ENCODE measurements at regions not wholly inside any gene's neighbourhood (a gene's known extent, or its start where the extent isn't known, plus 50 kb on each side); places are given as distances from the start of the nearest gene placed in this dataset.
"Not testable (repeated sequence)": the region's sequence is repeated elsewhere in the genome, so short reads cannot be mapped to it uniquely, and the experiment has no call there.

- in situ Hi-C loops (cut with MboI; ENCODE audit: low sequenced_read_pairs, unreplicated experiment) = no loop called here
- no peak for TF ChIP-seq CTCF (IDR thresholded peaks at IDR 0.05; ENCODE audit: borderline replicate concordance, control extremely low read depth, extremely low read depth, insufficient read depth, missing control alignments)
Measured at GRCh38 chr18:22827216-22827615, 105.9 kb upstream of the RBBP8 start.

GRCh38 chr18:22827741-22828140, 105.4 kb upstream of the RBBP8 start:
- in situ Hi-C loops (cut with MboI; ENCODE audit: low sequenced_read_pairs, unreplicated experiment) = no loop called here
- TF ChIP-seq CTCF (IDR thresholded peaks at IDR 0.05; ENCODE audit: borderline replicate concordance, control extremely low read depth, extremely low read depth, insufficient read depth, missing control alignments) = no peak
- DNase-seq (ENCODE audit: low spot score) = no peak

More at GRCh38 chr18:22827216-22827615, 105.9 kb upstream of the RBBP8 start:
- no peak for DNase-seq (ENCODE audit: low spot score)

DNA sequence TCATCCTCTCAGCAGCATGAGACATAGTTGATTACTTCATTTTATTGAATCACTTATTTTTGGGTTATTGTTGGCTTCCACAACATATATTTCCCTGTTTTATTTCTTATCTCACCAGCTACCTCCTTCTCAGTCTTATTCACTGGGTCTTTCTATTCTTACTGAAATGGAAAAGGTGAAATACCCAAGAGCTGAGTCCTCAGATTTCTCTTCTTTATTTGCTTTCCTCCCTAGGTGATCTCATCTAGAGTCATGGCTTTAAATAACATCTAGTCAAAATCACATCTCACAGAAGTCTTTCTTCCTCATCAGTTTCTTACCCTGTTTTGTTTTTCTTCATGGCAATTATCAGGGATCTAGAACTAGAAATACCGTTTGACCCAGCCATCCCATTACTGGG, 105.0 kb upstream of the RBBP8 start:
- in situ Hi-C loops (cut with MboI; ENCODE audit: low sequenced_read_pairs, unreplicated experiment) = no loop called here
- TF ChIP-seq CTCF (IDR thresholded peaks at IDR 0.05; ENCODE audit: borderline replicate concordance, control extremely low read depth, extremely low read depth, insufficient read depth, missing control alignments) = no peak
- no peak for DNase-seq (ENCODE audit: low spot score)

- DNase-seq (ENCODE audit: low spot score); in situ Hi-C loops (cut with MboI; ENCODE audit: low sequenced_read_pairs, unreplicated experiment): not testable (repeated sequence)
Measured at GRCh38 chr18:22828583-22828982, 104.5 kb upstream of the RBBP8 start.

DNA sequence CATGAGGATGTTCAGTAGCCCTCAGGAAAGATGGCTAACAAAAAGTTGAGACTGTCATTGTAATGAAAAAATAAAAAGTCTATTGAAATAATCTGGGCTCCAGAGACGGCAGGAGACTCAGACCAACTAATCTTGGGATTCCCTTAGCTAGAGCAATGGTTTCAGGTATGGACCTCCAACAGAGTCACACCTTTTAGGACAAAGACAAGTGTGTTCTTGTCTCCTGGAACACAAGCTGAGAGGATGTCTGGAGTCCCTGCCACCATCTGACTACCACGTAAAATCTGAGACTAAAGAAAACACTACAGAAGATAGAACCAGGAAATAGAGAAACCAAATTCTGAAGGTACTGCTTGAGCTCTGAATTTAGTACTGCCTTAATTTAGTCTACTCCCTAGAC, 103.3 kb upstream of the RBBP8 start:
- in situ Hi-C loops (cut with MboI; ENCODE audit: low sequenced_read_pairs, unreplicated experiment) = no loop called here
- no peak for DNase-seq (ENCODE audit: low spot score)
- no peak for TF ChIP-seq CTCF (IDR thresholded peaks at IDR 0.05; ENCODE audit: borderline replicate concordance, control extremely low read depth, extremely low read depth, insufficient read depth, missing control alignments)

GRCh38 chr18:22830511-22830910, 102.6 kb upstream of the RBBP8 start:
- in situ Hi-C loops (cut with MboI; ENCODE audit: low sequenced_read_pairs, unreplicated experiment) = no loop called here
- TF ChIP-seq CTCF (IDR thresholded peaks at IDR 0.05; ENCODE audit: borderline replicate concordance, control extremely low read depth, extremely low read depth, insufficient read depth, missing control alignments) = no peak
- DNase-seq (ENCODE audit: low spot score) = no peak

DNA sequence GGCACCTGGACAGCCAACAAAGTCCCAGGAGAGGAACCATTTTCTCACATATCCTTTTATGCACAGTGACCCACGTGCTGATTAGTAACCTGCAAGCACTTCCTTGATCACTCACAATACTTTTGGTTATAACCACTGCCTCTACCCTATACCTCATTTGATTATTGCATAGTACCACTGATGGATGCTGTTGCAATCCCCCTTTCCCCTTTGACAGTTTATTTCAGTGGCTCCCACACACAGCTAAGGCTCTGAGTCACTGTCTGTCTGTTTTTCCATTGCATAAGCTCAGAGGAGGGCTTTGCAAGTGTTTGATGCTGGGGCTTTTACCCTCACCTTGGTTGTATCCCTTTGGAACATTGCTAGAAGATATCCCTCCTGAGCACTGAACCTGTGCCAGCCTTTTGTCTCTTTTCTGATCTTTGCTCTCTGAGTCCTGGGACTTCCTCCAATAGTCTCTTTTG, 101.7 kb upstream of the RBBP8 start:
- in situ Hi-C loops (cut with MboI; ENCODE audit: low sequenced_read_pairs, unreplicated experiment) = no loop called here
- DNase-seq (ENCODE audit: low spot score) = no peak
- no peak for TF ChIP-seq CTCF (IDR thresholded peaks at IDR 0.05; ENCODE audit: borderline replicate concordance, control extremely low read depth, extremely low read depth, insufficient read depth, missing control alignments)
